H9 (cell line): ENCODE measurements at regions not wholly inside any gene's neighbourhood (a gene's known extent, or its start where the extent isn't known, plus 50 kb on each side); places are given as distances from the start of the nearest gene placed in this dataset.

Source experiments
- DNase-seq: peaks from one replicate; pipeline ENCODE4 v3.0.0-alpha.2; 2017
- H2AFZ ChIP-seq: one replicate; pipeline ENCODE4 v1.6.1; 2013; ENCODE audit warnings: mild to moderate bottlenecking, low read length, control low read depth, moderate library complexity
- H2AK5ac ChIP-seq: 2 replicates; pipeline ENCODE4 v1.6.1; 2013; ENCODE audit warnings: low read length, control low read depth, mixed read lengths; ENCODE audit not compliant: insufficient read length
- H2BK120ac ChIP-seq: one replicate; pipeline ENCODE4 v1.6.1; 2013; ENCODE audit warnings: low read depth, mild to moderate bottlenecking, low read length, control low read depth, inconsistent platforms; ENCODE audit not compliant: poor library complexity, severe bottlenecking
- H2BK12ac ChIP-seq: 2 replicates; pipeline ENCODE4 v1.6.1; 2013; ENCODE audit warnings: low read length, control low read depth, mixed read lengths, low read depth; ENCODE audit not compliant: insufficient read length
- H2BK15ac ChIP-seq: 2 replicates; pipeline ENCODE4 v1.6.1; 2013; ENCODE audit warnings: low read depth, low read length, control low read depth
- H2BK20ac ChIP-seq: one replicate; pipeline ENCODE4 v1.6.1; 2013; ENCODE audit warnings: low read depth, mild to moderate bottlenecking, low read length, control low read depth, inconsistent platforms; ENCODE audit not compliant: poor library complexity, severe bottlenecking
- H2BK5ac ChIP-seq: 2 replicates; pipeline ENCODE4 v1.6.1; 2013; ENCODE audit warnings: low read length, control low read depth, mixed read lengths; ENCODE audit not compliant: insufficient read length
- H3K14ac ChIP-seq: 2 replicates; pipeline ENCODE4 v1.6.1; 2013; ENCODE audit warnings: low read length, control low read depth; ENCODE audit not compliant: insufficient read depth
- H3K18ac ChIP-seq: 2 replicates; pipeline ENCODE4 v1.6.1; 2013; ENCODE audit warnings: low read depth, mild to moderate bottlenecking, mixed read lengths, low read length, control low read depth; ENCODE audit not compliant: insufficient read length
- H3K23ac ChIP-seq: 2 replicates; pipeline ENCODE4 v1.6.1; 2013; ENCODE audit warnings: low read length, control low read depth, mixed read lengths, low read depth; ENCODE audit not compliant: insufficient read length
- H3K23me2 ChIP-seq: 2 replicates; pipeline ENCODE4 v1.6.1; 2013; ENCODE audit warnings: low read depth, mild to moderate bottlenecking, mixed read lengths, low read length, control low read depth; ENCODE audit not compliant: insufficient read length, poor library complexity, severe bottlenecking
- H3K27ac ChIP-seq: 2 replicates; pipeline ENCODE4 v1.5.1; 2013; ENCODE audit warnings: low read length, control low read depth, mixed read lengths, low read depth; ENCODE audit not compliant: insufficient read length
- H3K27me3 ChIP-seq: 2 replicates; pipeline ENCODE4 v1.6.1; 2013; ENCODE audit warnings: low read length, control low read depth, inconsistent platforms; ENCODE audit not compliant: insufficient read depth
- H3K4ac ChIP-seq: 2 replicates; pipeline ENCODE4 v1.6.1; 2013; ENCODE audit warnings: low read depth, mild to moderate bottlenecking, control low read depth, inconsistent platforms, low read length, moderate library complexity
- H3K4me1 ChIP-seq: 2 replicates; pipeline ENCODE4 v1.6.1; 2013; ENCODE audit warnings: low read length, control low read depth, inconsistent platforms; ENCODE audit not compliant: insufficient read depth
- H3K4me2 ChIP-seq: 2 replicates; pipeline ENCODE4 v1.6.1; 2013; ENCODE audit warnings: low read length, control low read depth, mixed read lengths; ENCODE audit not compliant: insufficient read length, insufficient read depth
- H3K56ac ChIP-seq: 2 replicates; pipeline ENCODE4 v1.6.1; 2013; ENCODE audit warnings: low read depth, mild to moderate bottlenecking, mixed read lengths, low read length, control low read depth; ENCODE audit not compliant: insufficient read length
- H3K79me1 ChIP-seq: 2 replicates; pipeline ENCODE4 v1.6.1; 2013; ENCODE audit warnings: low read depth, mild to moderate bottlenecking, moderate library complexity, low read length, control low read depth, inconsistent platforms; ENCODE audit not compliant: insufficient read depth, poor library complexity, severe bottlenecking
- H3K79me2 ChIP-seq: 2 replicates; pipeline ENCODE4 v1.6.1; 2013; ENCODE audit warnings: low read length, control low read depth, inconsistent platforms; ENCODE audit not compliant: insufficient read depth
- H3K9ac ChIP-seq: 2 replicates; pipeline ENCODE4 v1.6.1; 2013; ENCODE audit warnings: low read length, control low read depth, mixed read lengths; ENCODE audit not compliant: insufficient read length; ENCODE audit errors: extremely low read depth
- H3K9me3 ChIP-seq: one replicate; pipeline ENCODE4 v1.6.1; 2013; ENCODE audit warnings: low read depth, low read length, inconsistent platforms; ENCODE audit not compliant: control insufficient read depth
- H3T11ph ChIP-seq: one replicate; pipeline ENCODE4 v1.6.1; 2013; ENCODE audit warnings: mild to moderate bottlenecking, low read length, control low read depth, inconsistent platforms
- H4K20me1 ChIP-seq: one replicate; pipeline ENCODE4 v1.6.1; 2013; ENCODE audit not compliant: control insufficient read depth, insufficient read length, insufficient read depth
- H4K5ac ChIP-seq: 2 replicates; pipeline ENCODE4 v1.6.1; 2013; ENCODE audit warnings: low read depth, mild to moderate bottlenecking, mixed read lengths, low read length, control low read depth; ENCODE audit not compliant: insufficient read length
- H4K8ac ChIP-seq: replicated peaks from 2 replicates; pipeline ENCODE4 v1.6.1; 2013; ENCODE audit warnings: low read length, control low read depth, mixed read lengths, low read depth; ENCODE audit not compliant: insufficient read length
- H4K91ac ChIP-seq: 2 replicates; pipeline ENCODE4 v1.6.1; 2013; ENCODE audit warnings: low read depth, mild to moderate bottlenecking, moderate library complexity, mixed read lengths, low read length, control low read depth; ENCODE audit not compliant: insufficient read length
- H3K27ac Mint-ChIP-seq, 3 experiments: 2 replicates in 2 of 3; 3 replicates in 1 of 3; pipeline ENCODE4 v1.8.0; 2020 to 2021; ENCODE audit warnings: mixed read lengths in 3 of 3, mild to moderate bottlenecking in 1 of 3, moderate library complexity in 1 of 3
- H3K27me3 Mint-ChIP-seq: 2 replicates; pipeline ENCODE4 v1.8.0; 2021; ENCODE audit warnings: low read depth, mild to moderate bottlenecking, moderate library complexity, mixed read lengths
- H3K36me3 Mint-ChIP-seq, 3 experiments: 2 replicates in 2 of 3; 3 replicates in 1 of 3; pipeline ENCODE4 v1.8.0; 2020 to 2021; ENCODE audit warnings: low read depth in 3 of 3, mixed read lengths in 3 of 3; ENCODE audit not compliant: insufficient read depth in 1 of 3
- H3K4me1 Mint-ChIP-seq, 2 experiments: 2 replicates each; pipeline ENCODE4 v1.8.0; 2020; ENCODE audit warnings: mixed read lengths in 2 of 2
- H3K4me3 Mint-ChIP-seq, 2 experiments: 2 replicates in 1 of 2; 3 replicates in 1 of 2; pipeline ENCODE4 v1.8.0; 2020 to 2021; ENCODE audit warnings: mild to moderate bottlenecking in 2 of 2, mixed read lengths in 2 of 2, moderate library complexity in 1 of 2
- H3K9me3 Mint-ChIP-seq, 2 experiments: 2 replicates in 1 of 2; 3 replicates in 1 of 2; pipeline ENCODE4 v1.8.0; 2020; ENCODE audit warnings: mild to moderate bottlenecking in 2 of 2, mixed read lengths in 2 of 2, moderate library complexity in 1 of 2
- CTCF ChIP-seq: fragments of 200-600 bp; sonication (generic); conservative IDR thresholded peaks from 3 replicates; pipeline ENCODE4 v1.8.0; 2021; ENCODE audit warnings: antibody characterized with exemption, mild to moderate bottlenecking
- WGBS: extraction: QIAGEN DNeasy Blood & Tissue Kit; methylation state at CpG from one replicate; pipeline ENCODE4 v1.1.7; 2013; ENCODE audit warnings: missing lambda C conversion rate, low lambda C conversion rate, mixed read lengths; ENCODE audit not compliant: insufficient read length; ENCODE audit errors: extremely low coverage; 5-methylcytosine and 5-hydroxymethylcytosine counted together

- Histone ChIP-seq H2BK15ac (no peak overlapping the region), H3K23me2 (no peaks in the 10 kb centered on the region), H4K5ac (no peak overlapping the region), H2BK120ac (no peak overlapping the region), H4K91ac (no peak overlapping the region), H2BK12ac (no peak overlapping the region), H3K4me2 (no peak overlapping the region), H3K9me3 (no peaks in the 10 kb centered on the region), H3K4ac (no peak overlapping the region), H4K8ac (no peak overlapping the region), H3K79me1 (no peaks in the 10 kb centered on the region), H4K20me1 (no peaks in the 10 kb centered on the region), H3K18ac (no peak overlapping the region), H3K9ac (no peak overlapping the region), H3K27ac (no peak overlapping the region), H2AFZ (no peak overlapping the region), H3K79me2 (no peaks in the 10 kb centered on the region), H2BK5ac (no peak overlapping the region), H3T11ph (no peak overlapping the region), H2BK20ac (no peak overlapping the region), H3K23ac (no peak overlapping the region), H2AK5ac (no peak overlapping the region), H3K56ac (no peak overlapping the region), H3K4me1 (no peaks in the 10 kb centered on the region), H3K27me3 (no peaks in the 10 kb centered on the region), H3K14ac (no peak overlapping the region)
- no peak for TF ChIP-seq CTCF
- no peak overlapping the region; a peak in 1 of 7 replicates for H3K27ac Mint-ChIP-seq
- no peaks in the 10 kb centered on the region for H3K36me3 Mint-ChIP-seq
- no peak for DNase-seq
- H3K4me3 Mint-ChIP-seq = no peak overlapping the region
- WGBS = no CpG with 5 or more reads among the region's 16 CpGs
- H3K27me3 Mint-ChIP-seq = no peaks in the 10 kb centered on the region
- peaks cover 0 to 2% of the 10 kb centered on the region in 2 experiments; a peak in 1 of 4 replicates for H3K4me1 Mint-ChIP-seq
- H3K9me3 Mint-ChIP-seq = no peaks in the 10 kb centered on the region
Measured at GRCh38 chr9:134235366-134235765, 71.0 kb upstream of the RNU6ATAC start.
